BJ (cell line): ENCODE measurements at regions not wholly inside any gene's neighbourhood (a gene's known extent, or its start where the extent isn't known, plus 50 kb on each side); places are given as distances from the start of the nearest gene placed in this dataset.

ENCODE experiments used
- CTCF ChIA-PET: fragments of 350-600 bp; formaldehyde crosslinking; extraction: SDS; loops from one replicate; lab custom pipeline; 2021; ENCODE audit warnings: antibody characterized with exemption, inconsistent platforms; lab: Yijun Ruan, JAX
- POLR2A ChIA-PET: fragments of 300-600 bp; sonication (Branson Sonifier 250); formaldehyde crosslinking; extraction: SDS; loops from one replicate; lab custom pipeline; 2021; ENCODE audit warnings: antibody characterized with exemption; lab: Charles Lee
- DNase-seq: peaks from one replicate; pipeline ENCODE4 v3.0.0-alpha.2; 2011; ENCODE audit warnings: low read depth
- H3K27me3 ChIP-seq: 2 replicates; pipeline ENCODE4 v1.6.0; 2011; ENCODE audit warnings: low read length; ENCODE audit not compliant: control insufficient read depth, insufficient read depth
- H3K36me3 ChIP-seq: 2 replicates; pipeline ENCODE4 v1.5.1; 2011; ENCODE audit warnings: low read length; ENCODE audit not compliant: control insufficient read depth, insufficient read depth
- H3K4me3 ChIP-seq: 2 replicates; pipeline ENCODE4 v1.5.1; 2011; ENCODE audit warnings: low read depth, mild to moderate bottlenecking, control low read depth, low read length
- CTCF ChIP-seq: IDR thresholded peaks from 2 replicates; pipeline ENCODE4 v1.5.1; 2011; ENCODE audit warnings: low read depth, mild to moderate bottlenecking, control low read depth, inconsistent platforms, low read length, moderate library complexity; ENCODE audit not compliant: insufficient read depth

GRCh38 chr3:177440456-177441104, 243.3 kb upstream of the TBL1XR1 start:
- POLR2A ChIA-PET = interaction anchor here (0.6 kb wide), 1 partner anchor 175 kb away, joined by 3 read pairs; no protein-coding TSS in a partner anchor
- Histone ChIP-seq H3K4me3 (no peak overlapping the region), H3K36me3 (no peaks in the 10 kb centered on the region), H3K27me3 (no peaks in the 10 kb centered on the region)
- DNase-seq = no peak
- CTCF ChIA-PET = no interaction called here
- TF ChIP-seq CTCF = no peak

GRCh38 chr3:177441276-177441812, 244.1 kb upstream of the TBL1XR1 start:
- H3K36me3 ChIP-seq = no peaks in the 10 kb centered on the region
- no peak for TF ChIP-seq CTCF
- CTCF ChIA-PET = interaction anchor here (0.6 kb wide), 1 partner anchor 184 kb away, joined by 3 read pairs; no protein-coding TSS in a partner anchor
- H3K27me3 ChIP-seq = no peaks in the 10 kb centered on the region
- POLR2A ChIA-PET = interaction anchor here (0.6 kb wide), 1 partner anchor 174 kb away, joined by 3 read pairs; no protein-coding TSS in a partner anchor
- no peak for DNase-seq
- no peak overlapping the region for H3K4me3 ChIP-seq

DNA sequence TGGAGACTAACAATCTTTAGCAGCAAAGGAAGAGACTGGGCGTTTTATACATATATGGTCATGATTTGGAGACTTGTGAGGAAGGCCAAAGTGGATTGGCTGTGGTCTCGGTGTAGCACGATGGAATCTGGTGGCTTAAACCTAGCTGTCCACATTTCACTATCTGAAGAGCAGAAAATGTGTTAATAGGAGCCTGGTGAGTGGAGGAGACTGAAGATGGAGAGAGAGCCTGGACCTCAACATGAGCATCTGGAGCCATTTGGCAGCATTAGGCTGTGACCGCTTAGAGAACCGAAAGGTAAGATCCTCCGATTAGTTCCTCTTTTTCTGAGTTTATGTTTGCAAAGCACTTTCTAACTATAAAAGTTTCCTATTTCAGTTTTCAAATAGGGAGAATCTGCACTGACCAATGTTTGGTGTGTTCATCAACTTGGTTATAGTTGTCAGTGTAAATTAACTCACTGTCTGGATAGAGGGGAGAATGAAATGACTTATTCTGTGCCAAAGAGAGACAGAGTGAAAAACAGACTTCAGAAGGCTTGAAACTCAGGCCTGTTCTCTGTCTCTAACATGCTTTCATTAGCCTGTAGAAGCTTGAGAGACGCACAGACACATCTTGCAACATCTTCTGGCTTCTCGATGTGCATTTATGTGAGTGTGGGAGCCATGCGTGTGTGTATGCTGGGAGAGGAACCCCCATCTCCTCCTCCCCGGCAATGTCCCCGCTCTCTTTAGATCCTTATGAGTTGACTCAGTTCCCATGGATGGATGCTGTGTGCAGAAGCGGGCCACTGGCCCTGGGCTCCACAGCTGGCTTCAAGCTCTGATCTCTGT, 244.7 kb upstream of the TBL1XR1 start:
- DNase-seq = no peak
- POLR2A ChIA-PET = no interaction called here

GRCh38 chr3:177443469-177443868, 246.2 kb upstream of the TBL1XR1 start:
- Histone ChIP-seq H3K4me3 (no peak overlapping the region), H3K36me3 (no peaks in the 10 kb centered on the region), H3K27me3 (no peaks in the 10 kb centered on the region)
- DNase-seq = no peak
- ChIA-PET POLR2A (no interaction called here), CTCF (no interaction called here)
- no peak for TF ChIP-seq CTCF

More for the DNA sequence above, 244.7 kb upstream of the TBL1XR1 start:
- peak overlapping the region; percentile 9; the same call in 1 of the 2 replicates for H3K4me3 ChIP-seq
- no peaks in the 10 kb centered on the region for H3K27me3 ChIP-seq
- no peak for TF ChIP-seq CTCF
- H3K36me3 ChIP-seq = no peaks in the 10 kb centered on the region
- CTCF ChIA-PET = interaction anchor here (0.6 kb wide), 1 partner anchor 183 kb away, joined by 3 read pairs; no protein-coding TSS in a partner anchor

DNA sequence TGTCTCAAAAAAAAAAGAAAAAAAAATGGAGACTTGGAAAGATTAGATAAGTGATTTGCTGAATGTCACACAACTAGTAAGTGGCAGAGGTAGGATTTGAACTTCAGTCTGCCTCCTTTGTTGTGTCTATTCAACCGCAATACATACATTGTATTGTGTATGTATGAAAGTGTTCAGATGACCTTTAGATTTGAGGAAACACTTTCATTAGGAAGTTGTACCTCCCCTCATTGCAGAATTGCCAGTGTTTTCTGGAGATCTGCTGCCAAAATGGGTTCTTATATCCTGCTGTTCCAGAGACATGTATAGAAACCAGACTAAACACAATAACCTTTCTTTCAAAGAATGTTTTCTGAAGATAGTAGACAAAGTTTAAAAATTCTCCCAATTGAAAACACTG, 247.4 kb upstream of the TBL1XR1 start:
- CTCF ChIA-PET = no interaction called here
- DNase-seq = no peak
- Histone ChIP-seq H3K27me3 (no peaks in the 10 kb centered on the region), H3K4me3 (no peak overlapping the region), H3K36me3 (no peaks in the 10 kb centered on the region)
- TF ChIP-seq CTCF = no peak
- POLR2A ChIA-PET = no interaction called here
